GM19239 (cell line): ENCODE measurements at regions not wholly inside any gene's neighbourhood (a gene's known extent, or its start where the extent isn't known, plus 50 kb on each side); places are given as distances from the start of the nearest gene placed in this dataset.
"Not testable (repeated sequence)": the region's sequence is repeated elsewhere in the genome, so short reads cannot be mapped to it uniquely, and the experiment has no call there.

Experiments used
- DNase-seq: peaks from one replicate; pipeline ENCODE4 v3.0.0; 2011; ENCODE audit warnings: low spot score; ENCODE audit not compliant: insufficient read length
- FAIRE-seq: peaks from 2 replicates; lab custom pipeline; 2011; peaks lifted over from hg19 to GRCh38; lab: Jason Lieb, UNC

DNA sequence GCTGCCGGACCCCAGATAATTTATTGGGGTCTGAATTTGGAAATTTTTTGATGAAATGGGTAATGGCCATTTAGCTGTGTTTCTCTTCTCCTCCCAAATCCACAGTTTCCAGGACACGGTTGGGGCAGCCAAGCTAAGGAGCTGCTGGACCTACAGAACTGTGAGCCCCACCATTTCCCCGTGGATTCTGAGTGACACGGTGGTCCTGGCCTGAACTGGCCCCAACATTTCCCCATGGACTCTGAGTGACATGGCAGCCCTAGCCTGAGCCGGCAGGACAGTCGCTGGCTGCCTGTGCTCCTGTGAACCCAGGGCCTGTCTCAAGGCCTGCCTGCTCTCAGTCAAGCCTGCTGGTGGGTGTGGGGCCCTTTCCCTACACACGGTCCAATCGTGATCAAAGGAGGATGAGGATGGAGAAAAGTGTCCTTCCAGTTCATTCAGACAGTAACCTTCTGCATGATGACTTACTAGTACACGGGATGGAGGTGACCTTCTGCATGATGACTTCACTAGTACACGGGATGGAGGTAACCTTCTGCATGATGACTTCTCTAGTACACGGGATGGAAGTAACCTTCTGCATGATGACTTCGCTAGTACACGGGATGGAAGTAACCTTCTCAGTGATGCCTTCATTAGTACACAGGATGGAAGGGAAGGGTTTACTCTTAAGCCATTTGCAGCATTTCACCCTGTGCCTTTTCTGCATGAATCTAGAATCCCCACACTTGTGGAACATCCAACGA is 359.9 kb downstream of the GLRX3 start:
- FAIRE-seq (peak; percentile 77), DNase-seq (no peak)

DNA sequence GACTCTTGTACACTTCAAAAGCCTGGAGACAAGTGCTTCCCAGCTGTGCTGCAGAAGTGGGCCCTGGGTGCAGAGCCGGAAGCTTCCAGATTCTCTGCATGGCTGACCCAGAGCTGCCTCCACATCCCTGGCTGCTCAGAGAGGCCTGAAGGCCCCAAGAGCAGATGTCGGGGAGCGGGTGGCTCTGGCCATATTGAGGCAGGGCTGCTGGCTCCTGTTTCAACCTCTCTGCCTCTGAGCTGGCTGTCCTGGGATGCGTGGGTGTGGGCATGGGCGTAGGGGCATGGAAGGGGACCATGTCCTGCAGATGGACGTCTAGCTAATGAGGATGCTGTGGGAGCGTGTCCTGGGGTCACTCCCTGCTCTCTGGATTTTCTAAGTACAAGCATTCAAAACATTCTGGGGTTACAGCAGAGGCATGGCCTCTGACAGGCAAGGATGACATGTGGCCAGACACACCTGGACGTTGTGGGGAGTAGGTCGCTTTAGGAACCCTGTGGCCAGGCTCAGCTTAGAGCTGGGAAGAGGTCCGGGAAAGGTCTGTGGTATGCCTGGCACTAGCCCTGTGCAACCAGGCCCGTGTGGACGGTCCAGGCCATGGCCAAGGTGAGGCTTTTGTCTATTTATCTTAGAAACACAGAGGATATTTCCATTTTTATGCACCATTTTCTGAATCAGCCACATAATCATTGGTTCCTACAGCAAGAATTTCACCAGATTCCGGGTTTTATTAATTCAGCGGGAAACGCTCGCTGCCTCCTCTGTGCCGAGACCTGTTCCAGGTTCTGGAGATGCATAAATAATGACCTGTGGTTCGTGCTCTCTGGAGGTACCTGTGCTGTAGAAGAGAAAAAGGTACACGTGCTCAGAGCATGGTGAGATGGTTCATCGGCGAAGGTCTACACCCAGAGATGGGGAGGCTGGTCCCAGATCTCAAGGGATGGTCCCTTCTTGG is 361.1 kb downstream of the GLRX3 start:
- FAIRE-seq, result no peak
- DNase-seq, result no peak

DNA sequence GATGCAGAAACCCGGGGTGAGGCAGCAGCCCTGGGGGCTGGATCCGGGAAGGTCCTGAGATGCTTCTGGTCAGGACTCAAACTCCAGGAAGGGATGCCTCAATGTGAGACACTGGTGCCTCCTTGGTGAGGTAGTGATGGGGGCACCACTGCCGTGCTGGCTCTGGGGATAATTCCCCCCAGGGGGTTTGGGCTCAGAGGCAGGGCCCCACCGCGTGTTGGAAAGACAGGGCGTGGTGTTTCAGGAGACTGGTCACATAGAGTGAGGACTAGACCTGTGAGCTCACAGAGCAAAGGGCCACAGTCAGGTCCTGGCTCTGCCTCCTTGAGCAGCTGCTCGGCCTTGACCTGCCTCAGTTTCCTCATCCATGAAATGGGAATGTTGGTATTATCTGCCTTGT is 361.9 kb downstream of the GLRX3 start:
- FAIRE-seq (no peak), DNase-seq (no peak)

DNA sequence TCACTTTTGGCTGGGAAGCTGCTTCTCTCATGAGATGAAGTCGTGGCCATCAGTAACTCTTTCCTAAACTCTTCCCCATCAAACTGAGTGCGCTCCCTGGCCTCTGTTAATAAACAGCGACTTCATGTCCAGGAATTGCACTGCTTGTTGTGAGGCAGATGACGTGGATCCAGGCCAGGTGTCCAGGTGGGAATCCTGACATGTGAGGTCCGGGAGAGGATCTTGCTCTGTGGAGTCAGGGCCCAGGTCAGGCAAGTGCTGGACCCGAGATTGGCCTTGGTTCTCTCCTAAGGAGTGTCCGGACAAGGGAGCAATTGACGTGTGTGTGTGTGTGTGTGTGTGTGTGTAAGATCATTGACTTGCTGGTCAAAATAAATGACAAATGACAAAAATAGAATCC is 362.7 kb downstream of the GLRX3 start:
- DNase-seq (no peak), FAIRE-seq (no peak)

DNA sequence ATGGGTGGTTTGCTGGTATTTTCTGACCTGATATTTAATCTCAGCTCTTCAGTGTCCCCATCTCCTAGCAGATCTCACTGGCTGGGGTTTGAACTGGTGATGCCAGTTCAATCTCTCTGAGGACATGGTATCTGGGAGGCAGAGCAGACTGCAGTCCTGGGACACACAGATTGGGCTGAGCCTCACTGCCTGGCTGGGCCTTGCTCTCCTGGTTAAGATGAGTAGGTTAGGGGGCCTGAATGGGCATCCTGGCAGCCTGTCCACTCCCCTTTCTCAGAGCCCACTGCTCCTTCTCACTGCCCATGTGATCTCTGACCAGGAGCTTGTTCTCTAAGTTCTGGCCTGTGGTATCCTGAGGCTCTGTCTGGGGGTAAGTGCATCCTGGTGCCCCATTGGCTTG is 363.4 kb downstream of the GLRX3 start:
- no peak for FAIRE-seq
- no peak for DNase-seq

DNA sequence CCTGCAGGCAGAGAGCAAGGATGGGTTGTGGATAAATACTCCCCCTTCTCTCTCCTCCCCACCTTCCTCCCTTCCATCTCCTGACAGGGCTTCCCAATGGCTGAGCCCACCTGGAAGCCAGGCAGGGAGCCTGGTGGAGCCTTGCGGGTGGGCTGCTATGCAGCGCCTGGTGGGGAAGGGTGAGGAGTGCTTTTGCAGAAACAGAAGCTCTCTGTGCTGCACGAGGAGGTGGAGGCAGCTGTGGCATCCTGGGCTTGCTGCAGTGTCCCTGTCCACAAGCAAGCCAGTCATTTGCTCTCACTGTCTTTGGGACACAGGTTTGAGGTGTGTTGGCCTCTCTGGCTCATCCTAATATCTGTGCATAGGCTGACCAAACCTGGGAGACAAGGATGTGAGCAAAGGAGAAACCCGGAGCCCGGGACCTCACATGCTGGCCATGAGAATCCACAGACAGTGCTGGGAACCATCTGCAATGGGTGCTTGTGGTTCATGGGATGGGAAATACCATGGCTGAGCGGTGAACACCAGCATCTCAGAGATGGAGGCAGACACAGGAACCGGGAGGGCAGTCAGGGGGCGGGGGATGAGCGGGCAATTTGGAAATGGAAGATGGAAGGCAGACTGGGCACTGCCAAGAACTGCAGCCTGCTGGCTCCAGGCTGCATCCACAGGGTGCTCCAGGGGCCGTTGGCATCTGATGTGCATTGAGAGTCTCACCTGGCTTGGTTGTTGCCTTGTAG is 364.2 kb downstream of the GLRX3 start:
- DNase-seq, result no peak
- FAIRE-seq, result no peak

DNA sequence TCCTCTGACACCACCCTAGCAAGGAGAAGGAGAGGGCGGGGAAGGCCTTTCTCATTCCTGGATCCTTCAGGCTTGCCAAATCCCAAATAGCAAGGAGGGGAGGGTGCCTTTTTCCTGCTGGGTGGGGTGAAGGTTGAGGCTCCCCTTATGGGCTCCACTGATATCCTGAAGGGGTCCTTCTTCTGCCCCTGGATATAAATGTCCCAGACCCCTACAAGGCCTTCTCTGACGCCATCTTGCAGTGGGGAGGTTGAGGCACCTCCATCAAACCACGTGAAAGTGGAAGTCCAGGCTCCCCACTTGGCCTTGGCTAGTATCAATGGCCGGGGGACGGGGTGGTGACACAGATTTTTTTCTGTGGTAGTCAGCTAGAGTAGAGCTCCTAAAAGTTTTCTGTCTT is 371.3 kb downstream of the GLRX3 start:
- no peak for FAIRE-seq
- no peak for DNase-seq

DNA sequence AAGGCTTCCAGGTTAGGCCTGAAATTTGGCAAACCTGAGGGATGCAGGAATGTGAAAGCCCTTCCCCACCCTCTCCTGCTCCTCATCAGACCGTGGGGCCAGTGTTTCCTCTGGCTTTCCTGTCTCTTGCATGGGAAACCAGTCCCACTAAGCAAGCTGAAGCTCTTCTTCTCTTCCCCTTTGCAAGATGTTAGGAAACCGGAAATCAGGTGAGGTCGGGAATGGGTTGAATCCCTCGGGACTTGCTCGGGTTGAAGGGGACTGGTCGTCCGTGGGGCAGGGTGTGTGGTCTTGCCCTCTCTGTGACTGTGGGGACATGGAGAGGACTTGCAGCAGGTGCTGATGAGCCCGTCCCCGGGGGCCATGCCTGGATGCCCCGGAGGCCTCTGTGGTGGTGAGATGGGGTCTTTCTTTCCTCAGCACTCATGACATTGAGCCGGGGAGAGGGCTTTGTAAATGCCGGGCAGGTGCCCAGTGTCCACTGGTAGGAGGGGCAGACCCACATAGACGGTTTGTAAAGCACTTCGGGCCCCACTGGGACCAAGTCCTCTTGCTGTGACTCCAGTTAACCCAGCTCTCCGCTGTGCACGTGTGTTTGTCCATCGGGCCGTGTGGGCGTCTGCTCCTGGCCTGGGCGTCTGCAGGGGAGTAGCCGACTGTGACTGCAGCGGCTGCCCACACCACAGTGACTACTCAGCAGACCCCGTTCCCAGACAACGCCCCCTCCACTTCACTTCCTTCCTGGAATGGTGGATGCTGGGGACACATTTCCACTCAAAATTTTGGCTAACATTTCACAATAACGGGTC is 373.9 kb downstream of the GLRX3 start:
- DNase-seq, result no peak
- FAIRE-seq, result no peak

DNA sequence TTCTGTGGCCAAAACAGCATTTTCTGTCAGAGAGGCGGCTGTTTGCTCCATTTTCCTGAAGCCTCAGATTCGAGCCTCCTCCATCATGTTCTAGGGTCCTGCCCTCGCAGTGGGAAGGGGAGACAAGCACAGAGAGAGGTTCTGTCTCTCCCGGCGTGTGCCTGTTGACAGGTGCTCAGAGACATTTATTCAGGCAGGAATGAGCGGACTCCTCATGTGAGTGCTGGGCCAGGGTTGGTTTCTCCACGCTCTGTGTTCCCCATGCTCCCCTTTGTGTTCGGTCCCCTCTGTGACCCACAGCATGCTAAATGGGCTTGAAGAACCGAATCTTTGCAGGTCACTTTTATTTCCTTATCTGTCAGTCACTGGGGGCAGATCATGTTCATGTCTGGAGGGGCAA is 374.6 kb downstream of the GLRX3 start:
- no peak for FAIRE-seq

DNA sequence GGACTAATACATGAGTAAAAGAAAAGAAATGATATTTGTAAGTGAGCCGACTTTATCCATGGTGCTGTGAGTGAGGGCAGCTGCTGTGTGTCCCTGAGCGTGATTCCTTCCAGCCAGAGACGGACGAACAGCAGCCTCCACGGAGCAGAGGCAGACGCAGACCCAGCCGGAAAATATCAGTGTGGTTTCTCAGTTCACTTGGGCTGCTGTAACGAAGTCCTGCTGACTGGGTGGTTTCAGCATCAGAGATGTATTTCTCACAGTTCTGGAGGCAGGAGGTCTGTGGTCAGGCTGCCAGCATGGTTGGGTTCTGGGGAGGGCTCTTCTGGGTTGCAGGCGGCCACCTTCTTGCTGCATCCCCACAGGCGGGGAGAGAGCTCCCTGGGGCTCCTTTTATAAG is 375.6 kb downstream of the GLRX3 start:
- no peak for DNase-seq
- no peak for FAIRE-seq

More for the DNA sequence above, 374.6 kb downstream of the GLRX3 start:
- DNase-seq, result no peak

DNA sequence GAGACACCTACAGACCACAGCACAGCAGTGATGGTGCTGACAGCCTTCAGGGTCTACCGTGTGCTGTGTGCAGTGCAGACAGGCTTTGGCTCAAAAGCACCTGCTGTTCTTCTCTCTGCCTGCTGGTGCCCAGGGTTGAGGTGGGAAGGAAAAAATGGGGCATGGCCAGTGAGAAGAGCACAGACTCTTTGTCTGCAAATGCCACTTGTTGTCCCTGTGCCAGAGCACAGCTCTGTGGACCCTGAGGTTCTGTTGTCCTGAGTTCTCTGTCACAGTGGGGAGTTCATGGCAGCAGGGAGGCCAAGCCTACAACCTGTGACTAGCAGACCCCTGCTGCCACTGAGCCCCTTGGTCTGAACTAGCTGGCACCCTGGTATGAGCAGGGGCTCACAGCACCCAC is 376.7 kb downstream of the GLRX3 start:
- no peak for FAIRE-seq
- DNase-seq, result no peak

DNA sequence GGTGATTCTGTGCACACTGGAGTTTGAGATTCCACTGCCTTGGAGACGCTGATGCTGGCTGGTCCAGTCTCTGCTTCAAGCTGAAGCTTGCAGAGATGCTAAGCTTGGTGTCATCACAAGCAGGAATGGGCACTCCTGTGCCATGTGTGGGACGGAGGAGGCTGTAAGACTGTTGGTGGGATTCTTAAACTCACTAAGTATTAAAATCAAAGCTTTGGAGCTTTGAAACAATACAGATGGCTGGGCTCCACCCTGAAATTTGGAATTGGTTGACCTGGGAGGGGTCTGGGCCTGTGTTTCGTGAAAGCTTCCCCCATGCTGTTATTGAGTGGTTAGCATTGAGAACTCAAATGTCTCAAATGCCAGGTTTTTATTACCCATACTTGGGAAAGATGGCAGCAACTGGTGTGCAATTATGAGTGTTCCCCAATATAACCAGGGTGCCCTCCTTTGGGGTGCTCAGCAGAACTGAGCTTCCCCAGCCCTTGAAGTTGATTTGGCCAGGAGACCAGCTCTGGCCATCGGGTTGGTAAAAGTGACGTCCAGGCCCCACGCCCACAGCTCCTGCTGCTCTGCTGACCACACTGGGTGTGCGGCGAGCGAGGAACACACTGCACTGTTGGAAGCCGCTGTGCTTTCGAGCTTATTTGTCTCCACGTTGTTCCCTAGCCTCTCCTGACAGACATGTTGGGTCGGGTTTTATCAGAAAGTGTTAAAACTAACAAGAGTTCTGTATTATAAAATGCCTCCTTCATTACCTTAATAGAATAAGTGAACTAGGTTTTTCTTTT is 377.7 kb downstream of the GLRX3 start:
- FAIRE-seq (no peak), DNase-seq (no peak)

DNA sequence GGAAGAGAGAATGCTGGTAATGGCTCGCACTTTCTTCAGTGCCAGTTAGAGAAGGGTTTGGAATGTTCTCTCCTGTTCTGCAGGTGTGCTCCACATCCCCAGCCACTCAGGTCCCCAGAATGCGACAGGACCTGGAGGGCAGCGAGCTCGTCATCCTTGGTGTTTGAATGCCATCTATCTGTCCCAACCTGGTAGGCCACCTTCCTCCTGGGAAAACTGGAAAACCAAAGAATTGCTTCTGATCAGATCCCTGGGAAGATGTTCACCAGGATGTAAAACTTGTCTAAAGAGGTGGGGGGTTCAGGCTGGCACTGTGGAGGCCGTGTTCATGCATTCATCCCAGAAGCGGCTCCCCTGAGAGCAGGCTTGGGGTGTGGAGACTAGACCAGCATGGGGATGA is 379.5 kb downstream of the GLRX3 start:
- no peak for FAIRE-seq

DNA sequence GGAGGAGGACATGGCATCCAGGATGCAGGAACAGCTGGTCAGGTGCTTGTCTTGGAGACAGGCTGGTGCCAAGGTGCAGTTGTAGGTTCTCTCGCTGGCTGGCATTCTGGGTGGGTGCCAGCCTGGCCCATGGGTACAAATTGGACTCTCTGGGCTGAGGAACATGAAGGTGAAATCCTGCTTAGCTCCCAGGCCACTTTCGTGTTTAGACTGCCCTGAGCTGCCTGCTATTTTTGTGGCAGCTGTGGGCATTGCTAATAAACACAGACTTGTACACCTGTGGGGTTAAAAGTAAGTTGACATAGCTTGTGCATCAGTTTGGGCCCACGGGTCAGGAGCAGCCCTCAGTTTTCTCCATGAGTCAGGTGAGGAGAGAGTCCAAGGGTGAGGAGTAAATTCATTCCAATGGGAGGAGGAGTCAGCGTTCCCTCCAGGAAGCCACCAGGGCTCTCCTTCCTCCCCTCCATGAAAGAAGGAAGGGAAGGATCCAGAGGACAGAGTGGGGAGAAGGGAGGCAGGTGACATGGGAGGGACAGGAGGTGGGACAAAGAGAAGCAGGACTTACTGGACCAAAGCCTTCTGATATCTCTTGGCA is 380.0 kb downstream of the GLRX3 start:
- DNase-seq (no peak), FAIRE-seq (no peak)

More for the DNA sequence above, 379.5 kb downstream of the GLRX3 start:
- DNase-seq, result no peak

DNA sequence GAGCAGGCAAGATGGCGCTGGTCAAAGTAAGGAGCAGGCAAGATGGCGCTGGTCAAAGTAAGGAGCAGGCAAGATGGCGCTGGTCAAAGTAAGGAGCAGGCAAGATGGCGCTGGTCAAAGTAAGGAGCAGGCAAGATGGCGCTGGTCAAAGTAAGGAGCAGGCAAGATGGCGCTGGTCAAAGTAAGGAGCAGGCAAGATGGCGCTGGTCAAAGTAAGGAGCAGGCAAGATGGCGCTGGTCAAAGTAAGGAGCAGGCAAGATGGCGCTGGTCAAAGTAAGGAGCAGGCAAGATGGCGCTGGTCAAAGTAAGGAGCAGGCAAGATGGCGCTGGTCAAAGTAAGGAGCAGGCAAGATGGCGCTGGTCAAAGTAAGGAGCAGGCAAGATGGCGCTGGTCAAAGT is 382.7 kb downstream of the GLRX3 start:
- DNase-seq, FAIRE-seq: not testable (repeated sequence)

DNA sequence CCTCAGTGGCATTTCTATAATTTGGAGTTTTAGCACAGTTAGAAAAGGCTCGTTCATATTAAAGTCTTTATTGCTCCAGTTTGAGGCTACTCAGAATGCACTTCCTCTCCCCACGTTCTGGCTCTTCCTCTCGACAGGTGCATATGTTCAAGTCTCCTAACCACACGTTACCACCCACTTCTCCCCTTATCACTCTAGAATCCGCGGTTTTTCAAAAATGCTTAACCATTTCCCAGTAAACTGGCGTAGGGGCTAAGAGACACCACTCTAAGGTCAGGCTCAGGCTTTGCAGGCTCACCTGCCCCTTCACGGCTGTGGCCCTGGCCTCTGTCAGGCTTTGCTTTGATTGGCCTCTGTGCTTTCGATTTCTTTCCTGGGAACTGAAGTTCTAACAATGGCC is 383.6 kb downstream of the GLRX3 start:
- FAIRE-seq (no peak), DNase-seq (no peak)

DNA sequence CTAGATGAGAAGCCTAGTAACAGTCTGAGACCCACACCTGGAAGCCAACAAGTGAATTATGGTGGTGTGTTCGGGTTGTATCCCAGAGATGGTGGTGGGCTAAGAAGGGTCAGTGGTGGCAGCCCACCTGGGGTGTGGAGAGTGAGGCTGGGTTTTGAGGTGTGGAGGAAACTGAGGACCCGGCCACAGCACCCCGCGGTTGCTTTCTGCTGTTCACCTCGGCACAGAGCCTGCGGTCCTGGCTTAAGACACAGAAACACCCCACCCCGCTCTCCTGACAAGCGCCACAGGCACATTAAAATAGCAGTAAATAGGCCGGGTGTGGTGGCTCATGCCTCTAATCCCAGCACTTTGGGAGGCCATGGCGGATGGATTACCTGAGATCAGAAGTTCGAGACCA is 395.1 kb downstream of the GLRX3 start:
- FAIRE-seq (no peak), DNase-seq (no peak)

DNA sequence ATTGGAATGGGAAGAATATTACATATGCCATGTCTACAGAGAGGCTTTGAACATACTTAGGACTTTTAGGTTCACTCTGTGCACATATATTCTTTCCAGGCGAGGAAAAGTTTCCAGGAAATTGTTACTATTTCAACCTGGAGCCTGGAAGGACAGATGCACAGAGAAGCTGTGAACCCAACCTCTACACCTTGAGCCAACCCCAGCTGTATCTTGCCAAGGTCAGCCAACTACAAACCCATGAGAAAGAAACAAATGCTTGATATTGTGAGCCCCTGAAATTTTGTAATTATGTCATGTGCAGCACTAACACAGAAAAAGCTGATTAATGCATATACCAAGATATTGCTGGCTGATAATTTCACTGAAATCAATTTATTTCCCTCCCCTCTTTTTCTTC is 404.9 kb downstream of the GLRX3 start:
- FAIRE-seq, result no peak
- DNase-seq, result no peak

DNA sequence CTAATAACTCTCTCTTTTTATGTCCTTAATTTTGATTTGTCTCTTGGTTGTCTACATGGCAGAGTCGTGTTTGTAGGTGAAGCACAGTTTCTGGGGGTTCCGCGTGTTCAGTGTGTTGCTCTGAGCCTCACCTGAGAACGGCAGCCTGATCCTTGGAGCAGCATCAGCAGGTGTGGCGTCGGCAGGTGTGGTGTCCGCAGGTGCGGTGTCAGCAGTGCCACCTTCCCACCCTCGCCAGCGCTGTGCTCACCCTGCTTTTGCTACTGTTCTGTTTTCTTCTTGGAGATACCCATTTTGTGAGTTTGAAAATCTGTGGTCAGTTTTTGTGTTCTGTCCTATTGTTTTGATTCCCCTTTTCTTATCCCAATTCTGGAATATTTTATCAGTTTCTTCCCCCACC is 406.6 kb downstream of the GLRX3 start:
- DNase-seq (no peak), FAIRE-seq (no peak)
